IMR-90 (cell line): ENCODE measurements at regions not wholly inside any gene's neighbourhood (a gene's known extent, or its start where the extent isn't known, plus 50 kb on each side); places are given as distances from the start of the nearest gene placed in this dataset.

Experiments
- ATAC-seq: fragments of 200-7000 bp; cut with Tn5 transposase; 2 replicates; pipeline ENCODE4 v1.9.1; 2020; ENCODE audit warnings: low read depth, mild to moderate bottlenecking, moderate library complexity
- BruUV-seq: library from RNA; stranded (reverse); fragments of 400-500 nt; replicated peaks from 2 replicates; lab custom pipeline; 2021; lab: Mats Ljungman, UMichigan
- CTCF ChIA-PET: fragments of 300-600 bp; formaldehyde crosslinking; extraction: SDS; loops from one replicate; lab custom pipeline; 2021; ENCODE audit warnings: antibody characterized with exemption; lab: Yijun Ruan, JAX
- POLR2A ChIA-PET: fragments of 300-600 bp; sonication (Branson Sonifier 250); formaldehyde crosslinking; loops from one replicate; lab custom pipeline; 2022; ENCODE audit warnings: antibody characterized with exemption; ENCODE audit not compliant: unreplicated experiment; lab: Charles Lee
- DNase-seq: peaks from one replicate; pipeline ENCODE4 v3.0.0; 2013
- H2AFZ ChIP-seq: replicated peaks from 2 replicates; pipeline ENCODE3; 2013; ENCODE audit warnings: low read length, mild to moderate bottlenecking; ENCODE audit not compliant: poor library complexity
- H2AK5ac ChIP-seq: 2 replicates; pipeline ENCODE4 v1.6.1; 2013; ENCODE audit warnings: low read depth, low read length, inconsistent platforms
- H2AK9ac ChIP-seq: replicated peaks from 2 replicates; pipeline ENCODE3; 2013; ENCODE audit warnings: mild to moderate bottlenecking, low read depth, low read length, moderate library complexity; ENCODE audit not compliant: poor library complexity
- H2BK120ac ChIP-seq: 2 replicates; pipeline ENCODE4 v1.6.1; 2013; ENCODE audit warnings: low read depth, low read length, inconsistent platforms
- H2BK15ac ChIP-seq: 3 replicates; pipeline ENCODE4 v1.6.1; 2013; ENCODE audit warnings: low read depth, low read length, inconsistent platforms
- H2BK20ac ChIP-seq: 2 replicates; pipeline ENCODE4 v1.6.1; 2013; ENCODE audit warnings: low read depth, mild to moderate bottlenecking, inconsistent platforms, low read length, moderate library complexity
- H2BK5ac ChIP-seq: 2 replicates; pipeline ENCODE4 v1.6.1; 2013; ENCODE audit warnings: mild to moderate bottlenecking, low read depth, low read length, inconsistent platforms; ENCODE audit not compliant: poor library complexity, severe bottlenecking
- H3K14ac ChIP-seq: replicated peaks from 2 replicates; pipeline ENCODE4 v1.6.1; 2013; ENCODE audit warnings: low read depth, low read length, inconsistent platforms
- H3K18ac ChIP-seq: 2 replicates; pipeline ENCODE4 v1.6.1; 2013; ENCODE audit warnings: low read depth, low read length, control low read depth
- H3K23ac ChIP-seq: 2 replicates; pipeline ENCODE4 v1.6.1; 2013; ENCODE audit warnings: low read depth, low read length, inconsistent platforms
- H3K27ac ChIP-seq: 2 replicates; pipeline ENCODE4 v1.5.1; 2013; ENCODE audit warnings: mild to moderate bottlenecking, control low read depth, low read length; ENCODE audit not compliant: insufficient read depth
- H3K27me3 ChIP-seq: 2 replicates; pipeline ENCODE4 v1.6.1; 2013; ENCODE audit warnings: low read length; ENCODE audit not compliant: control insufficient read depth, insufficient read depth
- H3K36me3 ChIP-seq: 2 replicates; pipeline ENCODE4 v1.6.1; 2013; ENCODE audit warnings: low read length, mixed read lengths; ENCODE audit not compliant: control insufficient read depth, insufficient read depth
- H3K4ac ChIP-seq: 2 replicates; pipeline ENCODE4 v1.6.1; 2013; ENCODE audit warnings: low read depth, low read length, inconsistent platforms
- H3K4me1 ChIP-seq: 2 replicates; pipeline ENCODE4 v1.6.1; 2013; ENCODE audit warnings: low read length, mixed read lengths; ENCODE audit not compliant: control insufficient read depth, insufficient read depth
- H3K4me2 ChIP-seq: 2 replicates; pipeline ENCODE4 v1.6.1; 2013; ENCODE audit warnings: low read depth, mild to moderate bottlenecking, control low read depth, low read length, moderate library complexity
- H3K4me3 ChIP-seq: 2 replicates; pipeline ENCODE4 v1.5.1; 2013; ENCODE audit warnings: low read depth, mild to moderate bottlenecking, control low read depth, low read length, moderate library complexity; ENCODE audit not compliant: insufficient read depth
- H3K56ac ChIP-seq: 2 replicates; pipeline ENCODE4 v1.6.1; 2013; ENCODE audit warnings: low read length, inconsistent platforms; ENCODE audit not compliant: insufficient read depth; ENCODE audit errors: extremely low read depth
- H3K79me1 ChIP-seq, 2 experiments: 2 replicates each; pipeline ENCODE4 v1.6.1; 2013; ENCODE audit warnings: low read length in 2 of 2, inconsistent platforms in 1 of 2, low read depth in 1 of 2
- H3K9ac ChIP-seq: 2 replicates; pipeline ENCODE4 v1.6.1; 2013; ENCODE audit warnings: low read depth, low read length, control low read depth
- H3K9me1 ChIP-seq: 2 replicates; pipeline ENCODE4 v1.6.1; 2013; ENCODE audit warnings: low read length, inconsistent platforms; ENCODE audit not compliant: insufficient read depth
- H3K9me3 ChIP-seq: 2 replicates; pipeline ENCODE4 v1.6.1; 2013; ENCODE audit warnings: low read length; ENCODE audit not compliant: control insufficient read depth, insufficient read depth
- H4K20me1 ChIP-seq: 2 replicates; pipeline ENCODE4 v1.6.1; 2013; ENCODE audit warnings: low read length, inconsistent platforms; ENCODE audit not compliant: insufficient read depth
- H4K5ac ChIP-seq: 2 replicates; pipeline ENCODE4 v1.6.1; 2013; ENCODE audit warnings: mild to moderate bottlenecking, low read depth, low read length, control low read depth
- H4K8ac ChIP-seq, 2 experiments: 2 replicates each; pipeline ENCODE4 v1.6.1; 2013; ENCODE audit warnings: low read depth in 2 of 2, low read length in 2 of 2, control low read depth in 1 of 2, inconsistent platforms in 1 of 2
- H4K91ac ChIP-seq: 2 replicates; pipeline ENCODE4 v1.6.1; 2013; ENCODE audit warnings: low read depth, low read length, inconsistent platforms; ENCODE audit not compliant: insufficient read depth
- BHLHE40 ChIP-seq: fragments of 150-350 bp; IDR thresholded peaks from 2 replicates; pipeline ENCODE4 v1.6.1; 2016; ENCODE audit warnings: mild to moderate bottlenecking, low read depth, low read length
- CEBPB ChIP-seq: IDR thresholded peaks from 2 replicates; pipeline ENCODE4 v1.6.1; 2012; ENCODE audit warnings: low read depth, low read length, improper control_type of control experiment
- CHD1 ChIP-seq: IDR thresholded peaks from 2 replicates; pipeline ENCODE4 v1.6.1; 2012; ENCODE audit warnings: low read depth, low read length, improper control_type of control experiment
- FOS ChIP-seq: fragments of 150-350 bp; IDR thresholded peaks from 2 replicates; pipeline ENCODE4 v1.6.1; 2016; ENCODE audit warnings: low read depth, low read length
- MAFK ChIP-seq: IDR thresholded peaks from 2 replicates; pipeline ENCODE4 v1.6.1; 2012; ENCODE audit warnings: low read depth, low read length, improper control_type of control experiment
- MAZ ChIP-seq: IDR thresholded peaks from 2 replicates; pipeline ENCODE4 v1.6.1; 2012; ENCODE audit warnings: low read depth, mild to moderate bottlenecking, low read length, improper control_type of control experiment, moderate library complexity, borderline replicate concordance
- NFE2L2 ChIP-seq: fragments of 150-350 bp; IDR thresholded peaks from 2 replicates; pipeline ENCODE4 v1.6.1; 2016; ENCODE audit warnings: low read depth, mild to moderate bottlenecking, low read length
- POLR2A ChIP-seq: IDR thresholded peaks from 2 replicates; pipeline ENCODE4 v1.6.1; 2012; ENCODE audit warnings: mild to moderate bottlenecking, low read depth, low read length
- RAD21 ChIP-seq: IDR thresholded peaks from 2 replicates; pipeline ENCODE4 v1.6.1; 2012; ENCODE audit warnings: low read length, improper control_type of control experiment
- RCOR1 ChIP-seq: IDR thresholded peaks from 2 replicates; pipeline ENCODE4 v1.6.1; 2012; ENCODE audit warnings: mild to moderate bottlenecking, low read length, improper control_type of control experiment; ENCODE audit not compliant: insufficient replicate concordance
- SMC3 ChIP-seq: fragments of 150-350 bp; IDR thresholded peaks from 2 replicates; pipeline ENCODE4 v1.6.1; 2016; ENCODE audit warnings: low read depth, mild to moderate bottlenecking, antibody characterized with exemption, low read length, moderate library complexity
- USF2 ChIP-seq: fragments of 150-350 bp; IDR thresholded peaks from 2 replicates; pipeline ENCODE4 v1.6.1; 2017; ENCODE audit warnings: mild to moderate bottlenecking, antibody characterized with exemption, low read length, low read depth
- dilution Hi-C: fragments of 300-500 bp; cut with HindIII; formaldehyde crosslinking; loops from one replicate; pipeline ENCODE4 v1.14.3; 2018; ENCODE audit warnings: low sequenced_read_pairs; ENCODE audit not compliant: unreplicated experiment
- in situ Hi-C: fragments of 300-500 bp; cut with MboI; formaldehyde crosslinking; loops from 3 replicates; pipeline ENCODE4 v1.14.3; 2019; ENCODE audit warnings: low sequenced_read_pairs, inconsistent platforms, mixed read lengths
- intact Hi-C: fragments of 100-400 bp; cut with micrococcal nuclease; formaldehyde crosslinking; loops from 2 replicates; pipeline ENCODE4 v1.10.0; 2022
- TF ChIP-seq, protein P1 (sequence below): conservative IDR thresholded peaks from 2 replicates; pipeline ENCODE4 v1.5.1; 2012; ENCODE audit warnings: mild to moderate bottlenecking, low read depth, low read length, improper control_type of control experiment

GRCh38 chr6:67854098-67854497, 781.0 kb upstream of the ADGRB3 start:
- DNase-seq (no peak), ATAC-seq (no peak)
- no peak overlapping the region for H2AK9ac ChIP-seq
- no peak overlapping the region for H2BK120ac ChIP-seq
- H3K36me3 ChIP-seq: no peaks in the 10 kb centered on the region
- H3K14ac ChIP-seq: no peak overlapping the region
- H4K8ac ChIP-seq: no peak overlapping the region
- H3K4me3 ChIP-seq: no peak overlapping the region
- dilution Hi-C loops: no loop called here
- no peaks in the 10 kb centered on the region for H3K79me1 ChIP-seq
- H2BK5ac ChIP-seq: no peak overlapping the region
- H3K4me1 ChIP-seq: no peaks in the 10 kb centered on the region
- ChIA-PET CTCF (no interaction called here), POLR2A (no interaction called here)
- no peak overlapping the region for H3K56ac ChIP-seq
- H2AFZ ChIP-seq: no peak overlapping the region
- in situ Hi-C loops: no loop called here
- H3K9me3 ChIP-seq: no peaks in the 10 kb centered on the region
- H3K9ac ChIP-seq: no peak overlapping the region
- no peaks in the 10 kb centered on the region for H3K27me3 ChIP-seq
- no TSS peak for BruUV-seq
- H4K20me1 ChIP-seq: no peaks in the 10 kb centered on the region
- no peak overlapping the region for H2BK20ac ChIP-seq
- no peak overlapping the region for H3K23ac ChIP-seq
- no peaks in the 10 kb centered on the region for H3K9me1 ChIP-seq
- H4K5ac ChIP-seq: no peak overlapping the region
- H2BK15ac ChIP-seq: no peak overlapping the region
- TF ChIP-seq POLR2A: no peak
- no peak for TF ChIP-seq FOS
- TF ChIP-seq CHD1: no peak
- TF ChIP-seq MAFK: no peak
- no peak for TF ChIP-seq RCOR1
- no peak for TF ChIP-seq USF2
- TF ChIP-seq SMC3: no peak
- no peak for TF ChIP-seq MAZ
- TF ChIP-seq BHLHE40: no peak
- no peak for TF ChIP-seq NFE2L2
- TF ChIP-seq, protein P1, sequence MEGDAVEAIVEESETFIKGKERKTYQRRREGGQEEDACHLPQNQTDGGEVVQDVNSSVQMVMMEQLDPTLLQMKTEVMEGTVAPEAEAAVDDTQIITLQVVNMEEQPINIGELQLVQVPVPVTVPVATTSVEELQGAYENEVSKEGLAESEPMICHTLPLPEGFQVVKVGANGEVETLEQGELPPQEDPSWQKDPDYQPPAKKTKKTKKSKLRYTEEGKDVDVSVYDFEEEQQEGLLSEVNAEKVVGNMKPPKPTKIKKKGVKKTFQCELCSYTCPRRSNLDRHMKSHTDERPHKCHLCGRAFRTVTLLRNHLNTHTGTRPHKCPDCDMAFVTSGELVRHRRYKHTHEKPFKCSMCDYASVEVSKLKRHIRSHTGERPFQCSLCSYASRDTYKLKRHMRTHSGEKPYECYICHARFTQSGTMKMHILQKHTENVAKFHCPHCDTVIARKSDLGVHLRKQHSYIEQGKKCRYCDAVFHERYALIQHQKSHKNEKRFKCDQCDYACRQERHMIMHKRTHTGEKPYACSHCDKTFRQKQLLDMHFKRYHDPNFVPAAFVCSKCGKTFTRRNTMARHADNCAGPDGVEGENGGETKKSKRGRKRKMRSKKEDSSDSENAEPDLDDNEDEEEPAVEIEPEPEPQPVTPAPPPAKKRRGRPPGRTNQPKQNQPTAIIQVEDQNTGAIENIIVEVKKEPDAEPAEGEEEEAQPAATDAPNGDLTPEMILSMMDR: no peak
- no peak for TF ChIP-seq RAD21
- no peak for TF ChIP-seq CEBPB
- H3K18ac ChIP-seq: no peak overlapping the region
- H3K4me2 ChIP-seq: no peak overlapping the region
- H3K4ac ChIP-seq: no peak overlapping the region
- H3K27ac ChIP-seq: no peak overlapping the region
- intact Hi-C loops: no loop called here
- H4K91ac ChIP-seq: no peak overlapping the region
- no peak overlapping the region for H2AK5ac ChIP-seq
